ENCODE measurements at regions not wholly inside any gene's neighbourhood (a gene's known extent, or its start where the extent isn't known, plus 50 kb on each side); places are given as distances from the start of the nearest gene placed in this dataset.

DNA sequence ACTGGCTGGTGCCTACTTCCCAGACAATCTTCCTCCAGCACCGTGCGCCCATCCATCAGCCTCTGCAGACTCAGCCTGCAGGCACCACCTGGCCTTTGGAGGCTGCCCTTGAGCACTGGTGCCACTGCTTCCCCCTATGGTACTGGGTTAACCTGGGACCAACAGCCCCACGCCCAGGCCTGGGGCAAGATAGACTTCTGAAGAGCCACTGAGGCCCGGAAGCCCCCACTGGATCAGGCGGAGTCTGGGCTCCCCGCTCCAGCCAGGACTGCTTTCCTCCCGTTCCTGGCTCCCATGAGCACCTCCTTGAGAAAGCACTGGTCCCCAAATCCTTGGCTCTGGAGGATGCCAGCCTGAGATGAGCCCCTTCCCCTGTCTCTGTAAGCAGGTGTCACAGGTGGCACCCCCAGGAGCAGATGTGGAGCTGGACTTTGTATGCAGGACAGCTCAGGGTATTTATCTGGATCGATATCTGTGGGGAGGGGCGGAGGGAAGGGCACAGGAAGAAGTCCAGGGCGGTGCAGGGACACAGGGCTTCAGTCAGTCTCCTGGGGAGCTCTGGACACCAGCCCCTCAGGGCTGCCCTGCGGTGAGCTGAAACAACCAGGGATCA, 206.5 kb upstream of the PPP2R2D start:
- Histone ChIP-seq H3K9me3 (replicated peaks; ENCODE audit: insufficient read depth, low read length) (no peaks in the 10 kb centered on the region), H3K9ac (ENCODE audit: low read length) (no peak overlapping the region), H3K9me2 (replicated peaks; ENCODE audit: insufficient read depth, low read length) (no peaks in the 10 kb centered on the region), H3K4me1 (ENCODE audit: low read length) (no peaks in the 10 kb centered on the region), H3K36me3 (replicated peaks; ENCODE audit: insufficient read depth, low read length) (no peaks in the 10 kb centered on the region), H3F3A (ENCODE audit: insufficient read depth, low read length) (no peaks in the 10 kb centered on the region), H3K79me2 (ENCODE audit: low read length) (no peaks in the 10 kb centered on the region), H3K27me3 (replicated peaks; ENCODE audit: insufficient read depth, low read length) (no peaks in the 10 kb centered on the region), H3K4me3 (ENCODE audit: low read length) (no peak overlapping the region), H4K20me1 (ENCODE audit: insufficient read depth, low read length) (no peaks in the 10 kb centered on the region), H2AFZ (ENCODE audit: low read length) (no peak overlapping the region), H3K27ac (ENCODE audit: low read length) (no peak overlapping the region), H3K4me2 (ENCODE audit: low read depth, low read length) (no peak overlapping the region)
- TF ChIP-seq EZH2phosphoT487 (IDR thresholded peaks at IDR 0.05; ENCODE audit: low read length) = no peak
- no peak for TF ChIP-seq EZH2 (optimal IDR thresholded peaks at IDR 0.05; ENCODE audit: low read depth, low read length)
- no peak for DNase-seq

- no peak overlapping the region for H3K9ac ChIP-seq (ENCODE audit: low read length)
- no peaks in the 10 kb centered on the region for H3K9me3 ChIP-seq (replicated peaks; ENCODE audit: insufficient read depth, low read length)
- no peak overlapping the region for H3K4me3 ChIP-seq (ENCODE audit: low read length)
- no peaks in the 10 kb centered on the region for H3K79me2 ChIP-seq (ENCODE audit: low read length)
- H3K4me1 ChIP-seq (ENCODE audit: low read length) = no peaks in the 10 kb centered on the region
- no peak for TF ChIP-seq EZH2 (optimal IDR thresholded peaks at IDR 0.05; ENCODE audit: low read depth, low read length)
- TF ChIP-seq EZH2phosphoT487 (IDR thresholded peaks at IDR 0.05; ENCODE audit: low read length) = no peak
- TF ChIP-seq CTCF (IDR thresholded peaks at IDR 0.05; ENCODE audit: low read length) = no peak
- no peaks in the 10 kb centered on the region for H3K9me2 ChIP-seq (replicated peaks; ENCODE audit: insufficient read depth, low read length)
- no peaks in the 10 kb centered on the region for H3K36me3 ChIP-seq (replicated peaks; ENCODE audit: insufficient read depth, low read length)
- no peaks in the 10 kb centered on the region for H4K20me1 ChIP-seq (ENCODE audit: insufficient read depth, low read length)
- no peak overlapping the region for H3K27ac ChIP-seq (ENCODE audit: low read length)
- H3F3A ChIP-seq (ENCODE audit: insufficient read depth, low read length) = no peaks in the 10 kb centered on the region
- H2AFZ ChIP-seq (ENCODE audit: low read length) = no peak overlapping the region
- H3K4me2 ChIP-seq (ENCODE audit: low read depth, low read length) = no peak overlapping the region
- H3K27me3 ChIP-seq (replicated peaks; ENCODE audit: insufficient read depth, low read length) = no peaks in the 10 kb centered on the region
- no peak for DNase-seq
These were observed 205.9 kb upstream of the PPP2R2D start for GRCh38 chr10:131694781-131695495.

DNA sequence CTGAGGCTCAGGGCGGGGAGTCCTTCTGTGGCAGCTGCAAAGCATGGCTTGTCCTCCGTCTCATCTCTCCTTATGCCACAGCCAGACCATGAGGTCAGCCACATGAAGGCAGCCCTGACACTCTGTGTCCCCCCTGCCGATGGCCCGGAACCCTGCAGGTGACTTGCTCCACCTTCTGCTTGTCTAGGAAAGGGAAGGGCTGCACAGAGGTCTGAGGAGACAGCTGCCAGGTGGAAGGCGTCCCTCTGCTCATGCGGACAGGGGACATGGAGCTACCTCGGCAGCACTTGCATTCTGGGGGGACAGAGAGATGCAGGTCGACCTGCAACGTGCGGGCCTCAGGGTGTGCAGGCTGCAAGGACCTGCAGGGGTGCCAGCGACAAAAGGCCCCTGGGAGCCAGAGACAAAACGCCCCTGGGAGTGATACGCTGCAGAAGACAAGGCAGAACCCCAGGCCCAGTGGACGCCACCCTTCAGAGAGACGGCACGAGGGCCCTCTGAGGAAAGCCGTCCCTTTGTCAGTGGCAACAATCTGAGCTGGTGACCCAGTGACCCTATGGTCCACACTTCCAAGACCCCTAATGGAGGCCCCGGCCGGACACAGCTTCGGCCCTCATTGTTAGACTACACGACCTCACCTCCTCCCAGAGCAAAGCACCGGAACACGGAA, 205.2 kb upstream of the PPP2R2D start:
- Histone ChIP-seq H3K4me3 (ENCODE audit: low read length) (no peak overlapping the region), H3F3A (ENCODE audit: insufficient read depth, low read length) (no peaks in the 10 kb centered on the region), H3K9ac (ENCODE audit: low read length) (no peak overlapping the region), H4K20me1 (ENCODE audit: insufficient read depth, low read length) (no peaks in the 10 kb centered on the region), H3K9me3 (replicated peaks; ENCODE audit: insufficient read depth, low read length) (no peaks in the 10 kb centered on the region), H3K36me3 (replicated peaks; ENCODE audit: insufficient read depth, low read length) (no peaks in the 10 kb centered on the region), H3K79me2 (ENCODE audit: low read length) (no peaks in the 10 kb centered on the region), H3K27me3 (replicated peaks; ENCODE audit: insufficient read depth, low read length) (no peaks in the 10 kb centered on the region), H3K9me2 (replicated peaks; ENCODE audit: insufficient read depth, low read length) (no peaks in the 10 kb centered on the region), H3K4me2 (ENCODE audit: low read depth, low read length) (no peak overlapping the region), H3K27ac (ENCODE audit: low read length) (no peak overlapping the region), H3K4me1 (ENCODE audit: low read length) (no peaks in the 10 kb centered on the region), H2AFZ (ENCODE audit: low read length) (no peak overlapping the region)
- TF ChIP-seq EZH2phosphoT487 (IDR thresholded peaks at IDR 0.05; ENCODE audit: low read length) (no peak), CTCF (IDR thresholded peaks at IDR 0.05; ENCODE audit: low read length) (no peak), EZH2 (optimal IDR thresholded peaks at IDR 0.05; ENCODE audit: low read depth, low read length) (no peak)
- no peak for DNase-seq

Measured in MM.1S (cell line).